Epithelial cell of prostate (primary cell): ENCODE measurements at regions not wholly inside any gene's neighbourhood (a gene's known extent, or its start where the extent isn't known, plus 50 kb on each side); places are given as distances from the start of the nearest gene placed in this dataset.

ENCODE experiments used
- DNase-seq: peaks from one replicate; pipeline ENCODE4 v3.0.0-alpha.2; 2011; ENCODE audit warnings: low read depth, low spot score
- H3K27ac ChIP-seq: fragments of 450-650 bp; 2 replicates; pipeline ENCODE4 v1.5.1; 2017; ENCODE audit warnings: mild to moderate bottlenecking

DNA sequence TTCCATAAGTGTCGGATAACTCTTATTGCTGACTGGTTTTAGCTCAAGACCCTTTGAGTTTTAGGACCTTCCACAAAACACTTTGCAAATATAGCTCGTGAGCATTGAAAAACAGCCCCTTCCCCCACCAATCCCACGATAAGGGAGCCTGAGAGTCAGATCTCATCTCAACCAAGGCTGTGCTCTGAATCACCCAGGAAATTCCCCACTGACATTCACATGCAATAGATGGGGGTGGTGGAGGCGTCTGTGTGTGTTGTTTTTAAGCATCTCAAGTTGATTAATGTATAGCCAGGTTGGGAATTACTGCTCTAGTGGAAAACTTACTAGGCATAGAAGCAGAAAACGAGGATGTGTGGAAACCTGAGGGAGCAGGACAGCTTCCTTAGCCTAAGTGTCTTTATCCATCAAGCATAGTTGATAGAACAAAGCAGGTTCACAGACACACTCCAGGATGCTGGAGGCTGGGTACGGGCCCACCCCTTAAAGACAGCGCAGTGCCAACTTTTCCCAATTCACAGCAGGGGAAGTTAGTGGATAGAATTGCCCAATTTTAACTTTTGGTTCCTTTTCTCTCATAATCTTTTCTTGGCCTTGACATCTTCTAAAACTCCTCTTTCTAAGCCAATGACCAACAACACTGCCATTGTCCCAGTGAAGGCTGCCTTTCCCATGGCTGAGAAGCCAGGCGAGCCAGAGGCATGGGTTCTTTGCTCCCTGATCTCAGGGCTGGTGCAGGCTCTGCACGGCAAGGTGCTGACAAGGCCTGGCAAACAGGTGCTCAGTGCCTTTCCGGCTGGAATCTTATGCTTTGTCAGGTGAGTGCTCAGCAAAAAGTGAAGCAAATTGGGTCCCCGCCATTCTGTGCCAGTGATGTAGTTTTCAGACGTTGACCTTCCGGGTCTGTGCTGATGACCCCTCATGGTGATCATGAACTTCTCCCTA, 98.5 kb upstream of the INSIG1 start:
- DNase-seq, result no peak
- H3K27ac ChIP-seq, result peak overlapping the region; percentile 5

DNA sequence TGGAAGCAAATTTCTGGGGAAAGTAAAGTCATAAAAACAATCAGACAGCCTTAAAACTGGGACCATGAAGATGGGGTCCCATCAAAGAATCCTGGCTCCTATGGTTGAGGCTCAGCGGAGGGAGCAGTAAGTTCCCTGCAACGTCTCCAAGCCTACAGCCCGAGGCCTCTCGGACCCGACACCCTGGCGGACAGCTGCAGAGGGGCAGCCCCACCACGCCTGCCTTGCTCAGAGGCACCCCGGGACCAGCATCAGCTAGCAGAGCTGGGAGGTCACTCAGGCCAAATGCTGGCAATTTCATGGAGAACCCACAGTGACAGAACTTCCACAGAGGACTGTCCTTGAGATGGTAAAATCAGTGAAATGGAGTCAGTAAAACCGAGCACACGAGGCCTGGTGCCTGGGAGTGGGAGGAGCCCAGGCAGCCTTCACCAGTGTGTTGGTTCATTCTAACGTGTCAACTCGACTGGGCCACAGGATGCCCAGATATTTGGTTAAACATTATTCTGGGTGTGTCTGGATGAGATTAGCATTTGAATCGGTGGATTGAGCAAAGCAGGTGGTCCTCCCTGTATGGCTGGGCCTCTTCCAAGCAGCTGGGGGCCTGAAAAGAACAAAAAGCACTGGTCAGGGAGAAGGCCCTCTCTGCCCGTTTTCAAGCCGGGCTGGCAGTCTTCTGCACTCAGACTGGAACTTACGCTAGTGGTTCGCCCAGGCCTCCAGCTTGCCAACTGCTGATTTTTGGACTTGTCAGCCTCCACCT, 96.2 kb upstream of the INSIG1 start:
- no peak for DNase-seq
- no peak overlapping the region for H3K27ac ChIP-seq

DNA sequence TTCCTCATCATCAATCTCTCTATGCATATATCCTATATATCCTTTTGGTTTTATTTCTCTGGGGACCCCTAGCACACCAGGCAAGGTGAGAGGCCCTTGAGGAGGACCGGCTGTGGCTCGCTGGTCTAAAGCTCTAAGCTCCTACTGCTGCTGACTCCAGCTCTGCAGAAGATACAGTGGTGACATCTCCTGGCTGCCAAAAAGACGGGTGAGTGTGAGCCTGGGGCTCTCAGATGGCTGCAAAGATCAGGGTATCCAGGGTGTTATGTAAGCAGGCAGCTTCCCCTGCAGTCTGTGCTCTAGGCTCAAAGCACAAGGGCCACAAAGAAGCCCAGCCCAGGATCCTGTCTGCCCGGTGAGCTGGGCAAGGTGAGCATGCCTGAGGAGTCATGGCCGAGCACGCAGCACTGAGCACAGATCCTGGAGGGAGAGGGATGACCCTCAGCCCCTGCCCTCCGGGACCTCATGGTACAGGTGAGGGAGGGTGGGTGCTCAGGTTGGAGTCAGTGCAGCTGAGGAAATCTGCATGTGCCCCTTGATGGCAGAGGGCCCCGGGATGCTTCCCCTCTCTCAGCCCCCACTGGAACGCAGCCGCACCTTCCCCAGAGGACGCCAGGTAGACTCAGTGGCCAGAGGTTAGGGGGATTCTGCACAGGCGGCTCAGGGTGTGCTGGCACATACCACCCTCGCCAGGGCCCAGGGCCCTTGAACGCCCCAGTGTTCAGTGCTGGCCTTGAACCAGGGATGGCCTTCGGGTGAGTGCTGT, 95.4 kb upstream of the INSIG1 start:
- no peak overlapping the region for H3K27ac ChIP-seq
- DNase-seq, result no peak

DNA sequence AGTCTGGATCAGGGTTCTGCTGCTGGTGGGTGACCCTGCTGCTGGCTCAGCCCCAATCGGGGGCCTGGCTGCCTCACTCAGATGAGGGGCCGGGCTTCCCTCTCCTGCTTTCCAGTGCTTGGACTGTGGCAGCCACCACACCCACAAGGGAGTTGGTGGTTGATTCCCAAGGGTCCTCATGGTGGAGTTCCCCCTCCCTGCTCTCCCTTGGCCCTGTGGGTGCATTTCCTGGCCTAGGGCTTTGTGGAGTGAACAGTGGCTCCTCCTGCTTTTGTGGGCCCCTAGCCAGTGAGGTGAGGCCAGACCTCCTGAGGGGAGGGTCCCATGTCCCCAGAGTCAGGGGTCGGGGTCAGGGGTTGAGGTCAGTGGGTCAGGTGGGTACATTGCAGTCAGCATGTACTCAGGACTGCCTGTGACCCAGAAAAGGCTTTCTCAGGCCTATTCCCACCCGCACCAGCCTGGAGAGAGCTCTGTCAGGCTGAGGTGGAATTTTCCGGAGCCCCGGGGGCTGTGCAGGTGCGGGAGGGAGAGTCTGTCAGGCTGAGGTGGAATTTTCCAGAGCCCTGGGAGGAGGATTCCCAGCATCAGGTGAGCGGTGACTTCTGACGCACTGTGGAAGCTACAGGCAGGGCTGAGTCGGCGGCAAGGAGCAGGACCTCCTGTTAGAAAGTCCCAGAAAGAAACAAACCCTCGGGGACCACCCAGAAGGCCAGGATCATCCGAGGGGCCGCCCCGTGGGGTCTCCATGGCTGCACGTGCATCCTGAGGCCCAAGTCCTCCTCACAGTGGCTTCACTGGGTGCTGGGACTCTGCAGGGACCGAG, 94.4 kb upstream of the INSIG1 start:
- H3K27ac ChIP-seq, result no peak overlapping the region
- DNase-seq, result no peak

DNA sequence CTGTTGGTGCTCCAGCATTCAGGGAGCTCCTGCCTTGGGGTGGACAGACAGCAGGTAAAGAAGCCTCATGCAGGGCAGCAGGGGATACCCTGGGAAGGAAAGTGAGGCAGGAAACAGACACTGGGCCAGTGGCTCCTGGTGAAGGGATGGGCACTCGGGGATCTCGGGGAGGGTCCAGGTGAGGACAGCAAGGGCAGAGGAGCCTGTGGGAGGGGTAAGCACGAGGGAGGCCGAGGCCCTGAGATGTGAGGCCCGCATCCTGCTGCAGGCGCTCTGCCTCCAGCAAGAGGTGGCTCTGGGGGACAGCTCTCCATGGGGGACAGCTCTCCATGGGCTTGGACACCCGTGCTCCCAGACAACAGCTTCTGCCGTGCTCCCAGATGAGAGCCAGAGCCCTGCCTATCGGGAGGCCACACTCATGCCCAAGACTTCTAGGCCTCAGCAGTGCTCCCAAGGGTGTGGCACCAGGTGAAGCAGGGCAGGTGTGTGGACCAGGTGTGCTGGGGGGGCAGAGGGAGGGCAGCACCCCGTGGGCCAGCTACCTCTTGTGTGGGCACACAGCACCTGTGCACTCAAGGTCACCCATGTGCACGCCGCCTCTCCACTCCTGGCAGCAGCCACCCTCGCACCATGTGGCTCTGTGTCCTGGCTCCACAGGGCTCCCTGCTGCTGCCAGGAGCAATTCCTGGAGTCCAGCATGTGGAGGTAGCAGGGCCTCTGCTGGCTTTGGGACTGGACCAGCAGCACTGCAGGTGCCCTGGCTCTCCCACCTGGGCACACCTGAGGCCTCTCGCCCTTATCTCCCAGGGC, 93.6 kb upstream of the INSIG1 start:
- H3K27ac ChIP-seq, result no peak overlapping the region
- DNase-seq, result no peak

DNA sequence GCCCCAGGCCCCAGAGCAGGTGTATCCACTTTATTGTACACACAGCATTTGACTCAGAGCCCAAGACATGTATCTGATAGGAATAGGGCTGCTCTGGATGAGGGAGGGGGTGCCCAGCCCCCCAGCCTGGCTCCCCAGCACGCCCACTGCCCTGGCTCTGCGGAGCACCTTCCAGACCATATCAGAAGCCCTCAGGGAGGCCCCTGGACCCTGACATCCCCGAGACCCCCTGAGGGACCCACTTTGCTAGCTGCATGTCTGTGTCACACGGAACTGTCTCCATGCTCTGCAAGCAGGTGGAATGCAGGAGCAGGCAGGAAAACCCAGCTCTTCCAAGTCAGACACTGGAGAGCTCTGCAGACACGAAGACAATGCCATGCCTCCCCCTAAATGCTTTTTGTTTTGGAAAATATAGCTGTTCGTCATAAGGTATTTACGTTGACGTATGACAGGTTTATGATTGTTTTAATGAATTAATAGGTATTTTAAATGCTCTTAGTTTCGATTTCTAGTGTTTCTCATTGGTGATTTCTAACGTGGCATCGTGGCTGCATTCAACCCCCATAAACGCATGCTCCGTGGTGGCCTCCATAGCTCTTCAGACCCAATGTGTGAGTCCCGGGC, 92.8 kb upstream of the INSIG1 start:
- no peak for DNase-seq

DNA sequence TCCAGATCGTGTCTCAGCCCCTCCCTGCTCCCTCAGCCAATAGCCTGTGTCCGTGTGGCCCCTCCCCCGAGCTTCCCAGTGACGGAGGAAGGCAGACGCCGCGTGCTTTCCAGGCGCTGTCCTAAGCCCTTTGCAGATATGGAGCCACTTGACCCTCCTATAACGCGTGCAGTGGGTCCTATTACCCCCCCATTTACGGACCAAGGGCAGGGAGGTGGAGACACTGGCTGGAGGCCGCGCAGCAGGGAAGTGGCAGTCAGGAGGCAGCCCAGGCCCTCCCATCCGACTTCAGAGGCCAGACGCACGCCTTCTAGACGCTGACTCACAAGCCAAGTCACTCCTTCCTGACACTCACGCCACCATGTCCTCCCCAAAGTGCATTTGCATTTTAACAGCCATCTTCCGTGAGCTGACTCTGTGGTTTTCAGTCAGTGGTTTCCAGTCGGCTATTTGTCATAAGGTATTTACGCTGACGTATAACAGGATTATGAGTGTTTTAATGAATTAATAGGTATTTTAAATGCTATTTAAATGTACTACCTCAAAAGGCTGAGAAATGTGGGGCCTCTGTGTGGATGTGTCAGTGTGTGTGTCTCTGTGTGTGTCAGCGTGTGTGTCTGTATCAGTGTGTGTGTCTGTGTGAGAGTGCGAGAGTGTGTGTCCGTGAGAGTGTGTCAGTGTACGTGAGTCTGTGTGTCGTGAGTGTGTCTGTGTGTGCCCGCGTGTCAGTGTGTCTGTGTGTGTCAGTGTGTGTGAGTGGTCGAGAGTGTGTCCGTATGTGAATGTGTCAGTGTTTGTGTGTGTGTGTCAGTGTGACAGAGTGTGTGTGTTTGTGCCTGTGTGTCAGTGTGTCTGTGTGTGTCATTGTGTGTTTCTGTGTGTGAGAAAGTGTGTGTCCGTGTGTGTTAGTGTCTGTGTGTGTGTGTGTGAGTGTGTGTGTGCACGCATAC, 92.0 kb upstream of the INSIG1 start:
- peak overlapping the region; percentile 82 for H3K27ac ChIP-seq

More for the DNA sequence above, 92.8 kb upstream of the INSIG1 start:
- H3K27ac ChIP-seq, result peak overlapping the region; percentile 82

DNA sequence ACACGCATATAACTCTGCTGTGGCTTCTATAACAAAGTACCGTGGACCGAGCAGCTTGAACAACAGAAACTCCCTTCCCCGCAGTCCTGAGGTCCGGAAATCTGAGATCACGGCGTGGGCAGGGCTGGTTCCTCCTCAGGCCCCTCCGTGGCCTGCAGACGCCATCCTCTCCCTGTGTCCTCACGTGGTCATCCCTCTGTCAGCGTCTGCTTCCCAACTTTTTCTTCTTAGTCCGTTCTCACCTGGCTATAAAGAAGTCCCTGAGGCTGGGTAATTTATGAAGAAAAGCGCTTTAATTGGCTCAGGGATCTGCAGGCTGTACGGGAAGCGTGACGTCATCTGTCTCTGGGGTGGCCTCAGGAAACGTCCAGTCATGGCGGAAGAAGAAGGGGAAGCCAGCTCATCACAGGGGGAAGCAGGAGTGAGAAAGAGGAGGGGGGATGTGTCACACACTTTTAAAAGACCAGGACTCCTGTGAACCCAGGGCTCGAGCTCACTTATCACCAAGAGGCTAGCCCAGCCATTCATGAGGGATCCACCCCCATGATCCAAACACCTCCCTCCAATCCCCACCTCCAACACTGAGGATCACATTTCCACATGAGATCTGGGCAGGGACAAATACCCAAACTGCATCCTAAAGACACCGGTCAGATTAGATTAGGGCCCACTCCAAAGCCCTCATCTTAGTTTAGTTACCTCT, 91.2 kb upstream of the INSIG1 start:
- DNase-seq, result no peak
- H3K27ac ChIP-seq, result peak overlapping the region; percentile 82

More for the DNA sequence above, 92.0 kb upstream of the INSIG1 start:
- peak; percentile 98 for DNase-seq

DNA sequence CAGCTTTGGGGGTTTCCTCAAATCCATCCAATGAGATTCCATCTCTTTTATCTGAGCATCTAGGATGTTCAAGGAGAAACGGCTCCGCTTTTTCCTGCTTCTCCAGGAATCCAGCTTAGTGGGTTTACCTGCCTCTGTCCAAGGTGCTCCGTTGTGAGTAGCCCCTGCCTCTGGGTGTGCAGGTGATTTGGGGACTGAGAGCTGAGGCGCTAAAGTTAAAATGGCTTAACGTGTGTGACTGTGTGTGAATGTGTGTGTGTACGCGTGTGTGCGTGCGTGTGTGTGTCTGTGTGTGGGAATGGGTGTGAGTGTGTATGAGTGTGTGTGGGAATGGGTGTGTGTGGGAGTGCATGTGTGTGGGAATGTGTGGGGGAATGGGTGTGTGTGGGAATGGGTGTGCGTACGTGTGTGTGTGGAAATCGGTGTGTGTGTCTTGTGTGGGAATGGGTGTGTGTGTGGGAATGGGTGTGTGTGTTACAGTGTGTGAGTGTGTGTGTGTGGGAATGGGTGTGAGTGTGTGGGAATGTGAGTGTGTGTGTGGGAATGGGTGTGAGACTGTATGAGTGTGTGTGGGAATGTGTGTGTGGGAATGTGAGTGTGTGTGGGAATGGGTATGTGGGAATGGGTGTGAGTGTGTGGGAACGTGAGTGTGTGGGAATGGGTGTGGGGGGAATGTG, 90.2 kb upstream of the INSIG1 start:
- H3K27ac ChIP-seq, result no peak overlapping the region
- no peak for DNase-seq

DNA sequence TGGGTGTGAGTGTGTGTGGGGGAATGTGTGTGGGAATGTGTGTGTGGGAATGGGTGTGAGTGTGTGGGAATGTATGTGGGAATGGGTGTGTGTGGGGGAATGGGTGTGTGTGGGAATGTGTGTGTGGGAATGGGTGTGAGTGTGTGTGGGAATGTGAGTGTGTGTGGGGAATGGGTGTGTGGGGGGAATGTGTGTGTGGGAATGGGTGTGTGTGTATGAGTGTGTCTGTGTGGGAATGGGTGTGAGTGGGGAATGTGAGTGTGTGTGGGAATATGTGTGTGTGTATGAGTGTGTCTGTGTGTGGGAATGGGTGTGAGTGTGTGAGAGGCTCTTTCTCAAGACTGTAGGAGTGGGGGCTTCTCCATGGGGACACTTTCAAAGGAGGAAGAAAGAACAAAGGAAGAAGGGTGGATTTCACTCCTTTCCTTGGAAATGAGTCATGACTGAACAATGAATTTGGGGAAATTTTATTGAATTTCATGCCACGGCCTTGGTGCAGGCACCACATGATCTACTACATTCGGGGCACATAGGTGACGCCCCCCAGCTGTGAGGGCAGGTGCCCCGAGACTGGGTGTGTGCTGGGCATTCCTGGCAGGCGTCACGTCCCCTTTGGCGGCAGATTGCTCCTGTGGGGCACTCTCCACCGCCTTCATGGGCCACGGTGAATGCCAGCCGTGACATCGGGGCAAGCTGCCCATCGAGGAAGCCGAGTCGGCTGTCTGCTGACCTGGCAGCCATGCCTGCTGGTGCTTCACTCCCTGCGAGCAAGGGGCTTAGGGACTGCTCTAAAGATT, 88.8 kb upstream of the INSIG1 start:
- DNase-seq, result no peak
- H3K27ac ChIP-seq, result no peak overlapping the region

DNA sequence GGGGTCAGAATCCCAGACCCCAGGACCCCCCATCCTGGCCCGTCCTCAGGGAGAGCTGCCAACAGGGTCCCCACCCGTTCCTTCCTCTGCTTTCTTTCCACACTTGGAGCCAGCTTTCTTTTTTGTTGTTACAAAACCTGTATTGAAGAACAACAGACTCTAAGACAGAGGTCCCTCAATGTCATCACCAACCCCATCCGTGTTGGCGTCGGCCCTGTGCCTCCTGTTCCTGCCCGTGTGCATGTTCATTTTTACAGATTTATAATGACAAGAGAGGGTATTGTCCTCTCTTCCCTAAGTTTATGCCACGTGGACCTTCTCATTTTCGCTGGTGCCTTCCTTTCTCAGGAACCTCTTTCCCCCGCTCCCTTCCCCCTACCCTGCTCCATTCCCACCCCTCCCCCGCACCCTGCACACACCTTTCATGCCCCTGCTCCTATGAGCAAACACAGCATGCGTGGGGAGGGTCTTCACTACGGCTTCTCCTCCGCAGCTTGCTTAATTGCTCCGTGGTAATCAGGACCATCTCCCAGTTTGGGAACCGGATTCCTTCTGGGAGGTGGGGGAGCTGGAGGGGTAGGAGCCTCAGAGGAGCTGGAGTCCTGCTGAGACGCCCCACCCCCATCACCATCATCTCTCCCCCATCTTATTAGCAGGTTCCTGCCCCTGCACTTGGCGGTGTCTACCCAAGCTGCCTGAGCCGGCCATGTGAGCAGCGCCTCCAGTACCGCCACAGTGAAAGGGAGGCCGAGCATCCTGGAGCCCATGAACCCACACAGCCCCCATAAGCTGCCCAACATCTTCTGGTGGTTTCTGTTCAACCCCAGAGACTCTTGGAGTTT, 88.0 kb upstream of the INSIG1 start:
- no peak overlapping the region for H3K27ac ChIP-seq
- DNase-seq, result no peak

DNA sequence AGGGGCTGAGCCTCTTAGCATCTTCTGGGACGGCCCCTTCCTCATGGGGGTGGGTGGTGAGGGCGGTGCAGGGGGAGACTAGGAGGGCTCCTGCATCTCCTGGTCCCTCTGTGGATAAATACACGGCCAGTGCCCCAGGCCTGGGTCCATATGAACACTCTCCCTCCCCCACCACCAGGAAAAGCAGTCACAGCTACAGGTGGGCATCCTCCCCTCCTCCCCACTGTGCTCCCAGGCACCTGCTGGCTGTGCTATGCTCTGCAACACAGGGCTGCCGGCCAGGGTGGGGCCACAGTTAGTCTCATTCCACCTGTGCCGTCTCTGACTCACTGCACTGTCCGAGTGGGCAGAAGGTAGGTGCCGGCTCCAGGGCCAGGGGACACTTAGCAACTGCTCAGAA, 87.3 kb upstream of the INSIG1 start:
- no peak overlapping the region for H3K27ac ChIP-seq
- no peak for DNase-seq

DNA sequence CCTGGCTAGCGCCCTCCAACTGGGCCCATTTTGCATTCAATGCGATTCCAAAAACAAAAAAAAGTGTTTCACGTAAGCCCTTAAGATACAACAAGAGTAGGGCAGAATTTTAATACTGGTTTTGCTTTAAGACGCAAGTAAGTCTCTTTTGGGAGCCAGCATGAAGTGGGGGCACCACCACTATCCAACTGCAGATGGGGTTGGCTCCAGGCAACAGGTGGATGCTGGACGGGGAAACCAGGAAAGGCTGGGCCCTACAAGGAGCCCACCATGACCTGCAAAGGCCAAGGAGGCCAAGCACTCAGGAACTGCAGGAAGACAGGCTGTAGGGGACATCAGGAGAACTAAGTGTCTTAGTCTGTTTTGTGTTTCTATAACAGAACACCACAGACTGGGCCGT, 86.5 kb upstream of the INSIG1 start:
- DNase-seq, result no peak
- no peak overlapping the region for H3K27ac ChIP-seq

DNA sequence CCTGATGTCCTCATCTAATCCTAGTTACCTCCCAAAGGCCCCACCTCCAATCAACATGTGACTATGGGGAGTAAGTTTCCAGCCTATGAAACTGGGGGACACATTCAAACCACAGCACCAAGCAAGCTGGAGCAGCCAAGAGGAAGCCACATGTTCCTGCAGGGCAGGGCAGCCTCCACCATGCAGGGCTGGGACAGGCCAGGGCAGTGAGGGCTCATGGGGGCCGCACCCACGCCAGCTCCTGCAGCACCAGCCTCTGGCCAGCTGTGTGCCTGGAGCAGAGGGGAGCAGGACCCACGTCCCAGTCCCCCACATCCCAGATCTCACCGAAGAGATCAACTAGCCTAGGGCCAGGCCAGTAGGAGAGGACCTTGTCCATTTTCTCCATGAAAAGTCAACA, 85.9 kb upstream of the INSIG1 start:
- DNase-seq, result no peak
- no peak overlapping the region for H3K27ac ChIP-seq
